ENCODE measurements at regions not wholly inside any gene's neighbourhood (a gene's known extent, or its start where the extent isn't known, plus 50 kb on each side); places are given as distances from the start of the nearest gene placed in this dataset.

DNA sequence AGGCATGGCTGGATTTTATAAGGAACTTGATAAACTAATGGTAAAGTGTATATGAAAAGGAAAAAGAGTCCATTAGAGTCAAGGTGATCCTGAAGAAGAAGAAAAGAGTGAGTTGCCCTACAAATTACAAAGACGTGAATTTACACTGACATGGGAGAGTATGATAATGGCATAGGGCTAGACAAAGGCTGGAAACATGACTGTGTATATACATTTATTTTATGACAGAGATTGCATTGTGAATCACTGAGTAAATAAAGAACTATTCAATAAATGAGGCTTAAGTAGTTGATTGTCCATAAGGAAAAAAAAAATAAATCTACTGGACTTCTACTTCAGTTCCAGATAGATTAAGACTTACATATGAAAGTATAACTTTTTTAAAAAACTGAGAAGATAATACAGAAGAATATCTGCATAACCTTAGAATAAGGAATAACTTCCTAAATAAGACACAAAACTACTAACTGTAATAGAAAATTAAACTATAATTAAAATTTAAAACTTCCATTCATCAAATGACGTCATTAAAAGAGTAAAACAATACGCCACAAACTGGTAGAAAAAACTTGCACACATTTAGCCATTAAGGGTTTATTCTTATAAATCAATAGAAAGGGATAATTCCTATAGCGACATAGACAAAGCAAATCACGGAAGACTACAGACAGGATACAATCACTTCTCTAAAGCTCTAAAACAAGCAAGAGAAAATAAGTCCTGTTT lies 278.5 kb downstream of the NOVA1 start:
- TF ChIP-seq CTCF (IDR thresholded peaks at IDR 0.05; ENCODE audit: unreplicated experiment): no peak
- no peak overlapping the region for H3K27ac Mint-ChIP-seq
- H3K4me3 Mint-ChIP-seq: no peak overlapping the region
- H3K9me3 Mint-ChIP-seq: peaks cover 6% of the 10 kb centered on the region
- H3K4me1 Mint-ChIP-seq: peaks cover 9% of the 10 kb centered on the region
- no peaks in the 10 kb centered on the region for H3K36me3 Mint-ChIP-seq
- no peak for DNase-seq (ENCODE audit: low spot score in 2 of 2, unreplicated experiment in 2 of 2)
- peaks cover 2% of the 10 kb centered on the region for H3K27me3 Mint-ChIP-seq (ENCODE audit: low read depth)

- no peak for DNase-seq (ENCODE audit: low spot score in 2 of 2, unreplicated experiment in 2 of 2)
- Mint-ChIP-seq H3K27ac (no peak overlapping the region), H3K4me1 (no peaks in the 10 kb centered on the region), H3K27me3 (ENCODE audit: low read depth) (peaks cover 3% of the 10 kb centered on the region), H3K4me3 (no peak overlapping the region), H3K36me3 (no peaks in the 10 kb centered on the region), H3K9me3 (peaks cover 20% of the 10 kb centered on the region)
- no peak for TF ChIP-seq CTCF (IDR thresholded peaks at IDR 0.05; ENCODE audit: unreplicated experiment)
Observed at GRCh38 chr14:26304056-26304455, 293.8 kb downstream of the NOVA1 start.

- H3K4me3 Mint-ChIP-seq: no peak overlapping the region
- no peak for TF ChIP-seq CTCF (IDR thresholded peaks at IDR 0.05; ENCODE audit: unreplicated experiment)
- H3K4me1 Mint-ChIP-seq: no peaks in the 10 kb centered on the region
- no peak for DNase-seq (ENCODE audit: low spot score in 2 of 2, unreplicated experiment in 2 of 2)
- no peaks in the 10 kb centered on the region for H3K36me3 Mint-ChIP-seq
- H3K9me3 Mint-ChIP-seq: no peaks in the 10 kb centered on the region
- H3K27me3 Mint-ChIP-seq (ENCODE audit: low read depth): no peaks in the 10 kb centered on the region
- H3K27ac Mint-ChIP-seq: no peak overlapping the region
Observed at GRCh38 chr14:26293909-26294308, 303.9 kb downstream of the NOVA1 start.

GRCh38 chr14:26289891-26290486 lies 307.8 kb downstream of the NOVA1 start:
- DNase-seq (ENCODE audit: low spot score in 2 of 2, unreplicated experiment in 2 of 2): no peak
- no peak for TF ChIP-seq CTCF (IDR thresholded peaks at IDR 0.05; ENCODE audit: unreplicated experiment)

GRCh38 chr14:26286913-26287205 lies 311.0 kb downstream of the NOVA1 start:
- Mint-ChIP-seq H3K27me3 (ENCODE audit: low read depth) (no peaks in the 10 kb centered on the region), H3K36me3 (no peaks in the 10 kb centered on the region), H3K4me1 (peaks cover 27% of the 10 kb centered on the region), H3K27ac (peak overlapping the region; percentile 2), H3K4me3 (no peak overlapping the region), H3K9me3 (no peaks in the 10 kb centered on the region)
- no peak for TF ChIP-seq CTCF (IDR thresholded peaks at IDR 0.05; ENCODE audit: unreplicated experiment)
- no peak for DNase-seq (ENCODE audit: low spot score in 2 of 2, unreplicated experiment in 2 of 2)

More at GRCh38 chr14:26289891-26290486, 307.8 kb downstream of the NOVA1 start:
- Mint-ChIP-seq H3K36me3 (no peaks in the 10 kb centered on the region), H3K9me3 (no peaks in the 10 kb centered on the region), H3K27me3 (ENCODE audit: low read depth) (no peaks in the 10 kb centered on the region), H3K4me3 (no peak overlapping the region), H3K27ac (no peak overlapping the region), H3K4me1 (peaks cover 17% of the 10 kb centered on the region)
